C4-2B (cell line): ENCODE measurements at regions not wholly inside any gene's neighbourhood (a gene's known extent, or its start where the extent isn't known, plus 50 kb on each side); places are given as distances from the start of the nearest gene placed in this dataset.

Experiments
- H3K27ac ChIP-seq: fragments of 450-650 bp; 2 replicates; pipeline ENCODE4 v1.5.1; 2017
- ZFX ChIP-seq: fragments of 450-650 bp; IDR thresholded peaks from 2 replicates; pipeline ENCODE4 v1.6.1; 2017
- TF ChIP-seq, protein P1 (sequence below): fragments of 450-650 bp; conservative IDR thresholded peaks from 2 replicates; pipeline ENCODE4 v1.5.1; 2017; ENCODE audit warnings: mild to moderate bottlenecking

DNA sequence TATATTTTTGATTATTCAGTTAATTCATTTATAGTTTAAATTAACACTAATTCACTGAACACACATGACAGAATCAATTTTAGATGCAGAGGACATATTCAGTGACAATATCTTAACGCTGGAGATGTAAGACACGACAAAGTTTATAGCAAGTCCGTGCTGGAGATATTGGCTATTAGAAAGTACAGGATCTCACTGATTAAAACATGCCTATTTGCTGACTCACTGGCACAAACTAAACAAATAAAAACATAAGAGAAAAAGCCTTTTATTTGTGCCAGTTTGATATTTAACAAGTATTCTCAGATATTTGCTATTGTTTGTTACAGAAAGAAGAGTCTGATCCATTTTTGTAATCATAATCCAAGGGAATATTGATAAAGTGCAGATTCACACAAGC is 1122.9 kb upstream of the B3GALT2 start:
- H3K27ac ChIP-seq, result no peak overlapping the region
- TF ChIP-seq ZFX, result no peak

DNA sequence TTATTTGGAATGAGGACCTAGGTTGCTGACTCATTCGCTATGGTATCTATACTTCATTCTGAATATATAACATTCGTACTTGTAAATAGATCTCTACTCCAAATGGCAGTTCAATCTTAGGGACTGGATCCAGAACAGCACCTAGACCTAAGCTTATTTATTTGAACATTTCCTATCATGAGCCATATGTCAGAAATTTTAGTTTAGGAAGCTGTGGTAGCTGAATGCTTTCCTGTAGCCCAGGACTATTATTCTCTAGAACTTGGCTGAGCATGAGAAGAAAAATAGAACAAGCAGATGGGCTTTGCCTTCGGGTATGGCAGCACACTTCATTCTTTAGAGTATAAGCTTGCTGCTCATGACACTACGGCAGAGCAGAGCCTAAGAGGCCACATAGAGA is 1114.4 kb upstream of the B3GALT2 start:
- TF ChIP-seq ZFX, result no peak
- TF ChIP-seq, protein P1, sequence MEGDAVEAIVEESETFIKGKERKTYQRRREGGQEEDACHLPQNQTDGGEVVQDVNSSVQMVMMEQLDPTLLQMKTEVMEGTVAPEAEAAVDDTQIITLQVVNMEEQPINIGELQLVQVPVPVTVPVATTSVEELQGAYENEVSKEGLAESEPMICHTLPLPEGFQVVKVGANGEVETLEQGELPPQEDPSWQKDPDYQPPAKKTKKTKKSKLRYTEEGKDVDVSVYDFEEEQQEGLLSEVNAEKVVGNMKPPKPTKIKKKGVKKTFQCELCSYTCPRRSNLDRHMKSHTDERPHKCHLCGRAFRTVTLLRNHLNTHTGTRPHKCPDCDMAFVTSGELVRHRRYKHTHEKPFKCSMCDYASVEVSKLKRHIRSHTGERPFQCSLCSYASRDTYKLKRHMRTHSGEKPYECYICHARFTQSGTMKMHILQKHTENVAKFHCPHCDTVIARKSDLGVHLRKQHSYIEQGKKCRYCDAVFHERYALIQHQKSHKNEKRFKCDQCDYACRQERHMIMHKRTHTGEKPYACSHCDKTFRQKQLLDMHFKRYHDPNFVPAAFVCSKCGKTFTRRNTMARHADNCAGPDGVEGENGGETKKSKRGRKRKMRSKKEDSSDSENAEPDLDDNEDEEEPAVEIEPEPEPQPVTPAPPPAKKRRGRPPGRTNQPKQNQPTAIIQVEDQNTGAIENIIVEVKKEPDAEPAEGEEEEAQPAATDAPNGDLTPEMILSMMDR, result no peak
- H3K27ac ChIP-seq, result no peak overlapping the region

DNA sequence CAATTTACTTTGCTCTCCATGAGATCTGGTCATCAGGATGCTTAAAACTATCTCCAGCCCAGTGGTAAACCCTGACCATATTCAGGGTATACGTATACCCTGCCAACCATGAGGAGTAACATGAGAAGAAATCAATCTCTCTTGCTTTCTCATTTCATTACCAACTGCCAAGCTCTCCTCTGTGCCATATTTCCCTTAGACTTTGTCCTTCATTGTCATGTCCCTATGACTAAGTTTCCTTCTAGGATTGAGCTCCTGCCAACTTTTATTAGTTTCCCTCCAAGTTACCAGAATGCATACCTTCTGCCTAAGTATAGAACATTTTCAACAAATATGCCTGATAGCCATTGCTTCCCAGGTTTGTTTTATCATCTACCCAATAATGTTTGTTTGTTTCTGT is 1113.9 kb upstream of the B3GALT2 start:
- no peak overlapping the region for H3K27ac ChIP-seq

DNA sequence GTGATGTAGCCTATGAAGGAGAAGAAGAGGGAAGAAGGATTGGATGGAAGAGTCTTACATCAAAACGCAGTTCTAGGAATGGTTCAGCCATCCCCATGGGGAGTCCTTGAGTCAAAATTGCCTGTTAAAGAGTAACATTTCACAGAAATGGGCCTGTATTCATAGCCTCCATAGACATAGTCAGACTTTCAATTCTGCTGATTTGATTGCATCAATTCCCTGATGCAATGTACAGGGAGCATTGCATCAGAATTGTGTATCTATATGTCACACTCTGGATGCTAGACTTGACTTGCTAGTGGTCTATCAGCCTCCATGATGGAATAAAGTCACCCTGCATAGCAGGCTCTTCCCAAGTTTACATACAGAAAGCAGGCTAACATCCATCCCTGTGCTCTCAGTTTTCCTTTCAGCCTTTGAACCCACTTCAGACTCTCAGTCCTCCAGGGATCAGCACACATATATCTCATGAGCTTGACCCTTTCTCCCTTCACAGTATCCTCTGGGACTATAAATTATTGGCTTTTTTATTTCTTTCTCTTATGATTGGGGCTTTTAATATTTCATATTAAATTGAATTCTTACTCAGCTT is 1111.7 kb upstream of the B3GALT2 start:
- TF ChIP-seq, protein P1, result no peak
- TF ChIP-seq ZFX, result no peak
- H3K27ac ChIP-seq, result no peak overlapping the region

More for the DNA sequence above, 1113.9 kb upstream of the B3GALT2 start:
- TF ChIP-seq, protein P1, result no peak
- no peak for TF ChIP-seq ZFX

DNA sequence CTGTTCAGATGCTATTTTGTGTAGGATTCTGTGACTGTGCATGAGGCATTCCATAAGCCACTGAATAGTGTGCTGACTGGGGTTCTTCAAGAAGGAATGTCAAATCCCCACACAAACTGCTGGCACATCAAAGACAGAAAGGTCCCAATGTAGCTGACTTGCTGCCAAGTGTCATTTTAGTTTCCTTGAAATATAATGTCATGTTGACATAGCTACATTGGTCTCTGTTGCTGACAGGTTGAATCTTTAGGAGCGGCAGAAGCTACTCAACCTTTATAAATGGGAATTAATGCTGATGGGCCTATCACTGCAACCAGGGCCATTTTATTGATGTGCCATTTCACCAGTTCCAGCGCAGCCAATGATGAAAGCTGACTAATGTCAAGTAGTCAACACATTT is 1110.7 kb upstream of the B3GALT2 start:
- TF ChIP-seq, protein P1, result no peak
- TF ChIP-seq ZFX, result no peak
- H3K27ac ChIP-seq, result no peak overlapping the region

DNA sequence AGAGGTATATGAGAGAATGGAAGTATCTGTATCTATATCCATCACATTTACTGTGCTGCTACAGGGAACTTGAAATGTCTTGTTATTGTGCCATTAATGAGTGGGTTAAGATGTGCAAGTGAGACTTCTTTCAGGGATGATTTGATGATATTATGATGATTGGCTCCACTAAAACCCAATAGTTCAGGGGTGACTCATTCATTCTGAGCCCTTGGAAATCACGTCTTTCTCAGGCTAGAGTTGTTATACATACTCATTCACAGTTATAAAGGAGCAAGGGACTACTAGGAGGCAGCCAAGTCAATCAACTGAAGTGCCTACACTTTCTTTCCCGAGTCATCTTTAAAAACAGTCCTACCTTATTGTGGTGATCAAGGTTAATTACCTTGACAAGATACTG is 1109.8 kb upstream of the B3GALT2 start:
- TF ChIP-seq ZFX, result no peak
- TF ChIP-seq, protein P1, result no peak
- H3K27ac ChIP-seq, result no peak overlapping the region

DNA sequence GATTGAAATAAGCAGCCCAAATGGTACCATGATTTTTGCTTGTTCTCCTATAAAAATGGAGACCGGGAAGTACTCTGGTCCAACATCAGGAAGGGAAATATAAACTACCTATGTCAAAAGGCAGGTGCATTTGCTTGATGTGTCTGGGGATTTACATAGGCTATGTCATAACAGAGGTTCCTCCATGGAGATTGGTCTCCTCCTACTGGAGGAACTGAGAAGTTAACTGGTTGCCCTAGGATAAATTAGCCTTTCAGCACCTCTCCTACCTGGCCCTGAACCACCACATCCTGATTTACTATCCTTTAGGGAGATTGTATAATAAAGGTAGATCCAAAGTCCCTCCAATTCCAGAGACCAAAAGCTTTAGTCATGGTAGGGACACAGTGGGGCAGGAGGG is 1109.3 kb upstream of the B3GALT2 start:
- no peak for TF ChIP-seq ZFX
- TF ChIP-seq, protein P1, result peak; percentile 63
- no peak overlapping the region for H3K27ac ChIP-seq

DNA sequence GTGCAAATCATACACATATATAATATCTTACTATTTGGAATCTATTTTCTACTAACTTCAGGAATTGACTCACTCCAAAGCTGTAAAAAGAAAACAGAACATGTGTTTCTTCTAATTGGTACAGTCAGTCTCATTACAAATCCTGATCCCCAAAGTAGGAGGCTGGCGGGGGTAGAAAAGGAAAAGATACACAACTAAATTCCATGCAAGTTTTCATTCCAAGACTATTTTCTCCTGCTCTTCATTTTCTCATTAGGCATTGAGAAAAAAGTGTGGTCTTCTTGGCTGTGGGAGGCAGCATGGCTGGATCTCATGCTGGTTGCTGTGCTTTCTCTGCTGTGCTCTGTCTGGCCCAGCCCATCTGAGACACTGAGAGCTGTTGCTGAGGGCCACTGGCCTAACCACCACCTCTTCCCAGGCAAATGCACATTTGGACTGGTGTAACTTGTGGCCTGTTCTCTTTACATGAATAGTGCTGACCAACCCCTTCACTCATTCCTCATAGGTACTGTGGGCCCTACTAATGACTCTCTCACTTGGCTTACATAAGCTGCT is 1107.5 kb upstream of the B3GALT2 start:
- TF ChIP-seq, protein P1, result no peak
- TF ChIP-seq ZFX, result no peak
- no peak overlapping the region for H3K27ac ChIP-seq
